Upper lobe of left lung (tissue), 6 donors: ENCODE measurements at regions not wholly inside any gene's neighbourhood (a gene's known extent, or its start where the extent isn't known, plus 50 kb on each side); places are given as distances from the start of the nearest gene placed in this dataset.

Experiments used
- ATAC-seq, 2 donors: fragments of 200-7000 bp; cut with Tn5 transposase; one replicate each; pipeline ENCODE4 v1.9.1; 2022; ENCODE audit warnings: mild to moderate bottlenecking in 2 of 2, moderate library complexity in 2 of 2; ENCODE audit not compliant: low FRiP score in 2 of 2
- DNase-seq, 2 donors: peaks; one replicate each; pipeline ENCODE4 v3.0.0-alpha.2; 2019 to 2020
- H3K27ac ChIP-seq, 4 donors: fragments of 200-600 bp; sonication (generic); one replicate each; pipeline ENCODE4 v1.5.1; 2016 to 2019
- H3K27me3 ChIP-seq, 4 donors: fragments of 200-600 bp; sonication (generic); one replicate each; pipeline ENCODE4 v1.5.1; 2017 to 2019
- H3K36me3 ChIP-seq, 4 donors: fragments of 200-600 bp; sonication (generic); one replicate each; pipeline ENCODE4 v1.5.1; 2016 to 2019
- H3K4me1 ChIP-seq, 4 donors: fragments of 200-600 bp; sonication (generic); one replicate each; pipeline ENCODE4 v1.5.1; 2018 to 2019
- H3K4me3 ChIP-seq, 4 donors: fragments of 200-600 bp; sonication (generic); one replicate each; pipeline ENCODE4 v1.5.1; 2017 to 2019; ENCODE audit warnings: mild to moderate bottlenecking in 2 of 4, moderate library complexity in 1 of 4
- H3K9me3 ChIP-seq, 4 donors: fragments of 200-600 bp; sonication (generic); one replicate each; pipeline ENCODE4 v1.5.1; 2018 to 2019
- CTCF ChIP-seq, 6 experiments: fragments of 450-650 bp in 4 of 6; fragments of 200-600 bp in 2 of 6; sonication (generic) in 2 of 6; IDR thresholded peaks; one replicate each; pipeline ENCODE4 v1.5.1; 2016 to 2019; ENCODE audit warnings: antibody characterized with exemption in 6 of 6
- EP300 ChIP-seq, 4 donors: sonication (generic); formaldehyde crosslinking; IDR thresholded peaks; one replicate each; pipeline ENCODE4 v1.5.1; 2017; ENCODE audit warnings: antibody characterized with exemption in 4 of 4, control low read depth in 2 of 4
- POLR2A ChIP-seq, 4 donors: fragments of 450-650 bp; IDR thresholded peaks; one replicate each; pipeline ENCODE4 v1.5.1; 2016 to 2017; ENCODE audit warnings: antibody characterized with exemption in 4 of 4, mild to moderate bottlenecking in 2 of 4
- POLR2AphosphoS5 ChIP-seq, 2 donors: sonication (generic); formaldehyde crosslinking; IDR thresholded peaks; one replicate each; pipeline ENCODE4 v1.5.1; 2017; ENCODE audit warnings: antibody characterized with exemption in 2 of 2
- WGBS, 2 donors: methylation state at CpG; one replicate each; pipeline ENCODE4 v1.1.5; 2017 to 2018; 5-methylcytosine and 5-hydroxymethylcytosine counted together
- donor health status: DM: no; HTN: no; CAD: no; lungs with moderate emphysema.
- donor health status: DM: no; HTN: yes; CAD: no; lungs with severe emphysema.

DNA sequence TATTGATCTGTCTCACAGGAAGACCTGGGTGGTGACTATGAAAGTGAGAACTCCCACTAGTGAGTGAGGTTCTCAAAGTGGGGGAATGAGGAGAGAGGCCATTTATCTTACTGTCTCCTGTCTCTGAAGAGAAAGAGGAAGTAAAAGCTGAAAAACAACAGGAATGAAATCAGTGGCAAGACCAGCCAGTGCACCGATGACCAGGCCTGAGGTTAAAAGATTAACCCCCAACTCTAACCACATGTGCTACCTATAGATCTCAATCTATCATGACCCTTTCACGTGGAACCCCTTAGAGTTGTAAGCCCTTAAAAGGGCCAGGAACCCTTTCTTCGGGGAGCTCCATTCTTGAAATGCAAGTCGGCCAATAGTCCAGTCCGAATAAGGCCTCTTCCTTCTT lies 239.3 kb upstream of the CNTN6 start:
- Histone ChIP-seq H3K4me1 (no peaks in the 10 kb centered on the region), H3K27ac (no peak overlapping the region), H3K36me3 (no peaks in the 10 kb centered on the region), H3K4me3 (no peak overlapping the region), H3K9me3 (peaks cover 0 to 10% (median 0%) of the 10 kb centered on the region in 4 donors), H3K27me3 (no peaks in the 10 kb centered on the region)
- WGBS, 2 donors = 72 to 83% methylated on average over 5 of the region's 5 CpGs
- DNase-seq (no peak), ATAC-seq (no peak)
- TF ChIP-seq EP300 (IDR thresholded peaks at IDR 0.05) = no peak
- no peak for TF ChIP-seq POLR2A (IDR thresholded peaks at IDR 0.05)
- no peak for TF ChIP-seq POLR2AphosphoS5 (IDR thresholded peaks at IDR 0.05)
- no peak for TF ChIP-seq CTCF (IDR thresholded peaks at IDR 0.05)

- no peaks in the 10 kb centered on the region for H3K4me1 ChIP-seq
- peaks cover 0 to 13% (median 0%) of the 10 kb centered on the region in 4 donors for H3K9me3 ChIP-seq
- no peak overlapping the region for H3K4me3 ChIP-seq
- no peak for ATAC-seq
- H3K27me3 ChIP-seq = no peaks in the 10 kb centered on the region
- TF ChIP-seq POLR2AphosphoS5 (IDR thresholded peaks at IDR 0.05) (no peak), POLR2A (IDR thresholded peaks at IDR 0.05) (no peak)
- no peak for DNase-seq
- H3K36me3 ChIP-seq = no peaks in the 10 kb centered on the region
- WGBS, 2 donors = 83 to 88% methylated on average over 9 of the region's 9 CpGs
- H3K27ac ChIP-seq = no peak overlapping the region
Observed at GRCh38 chr3:859135-859534, 233.7 kb upstream of the CNTN6 start.

GRCh38 chr3:861721-862120 lies 231.1 kb upstream of the CNTN6 start:
- H3K36me3 ChIP-seq = no peaks in the 10 kb centered on the region
- H3K4me3 ChIP-seq = no peak overlapping the region
- H3K4me1 ChIP-seq = no peaks in the 10 kb centered on the region
- H3K9me3 ChIP-seq = peaks cover 0 to 12% (median 0%) of the 10 kb centered on the region in 4 donors
- no peaks in the 10 kb centered on the region for H3K27me3 ChIP-seq
- no peak overlapping the region for H3K27ac ChIP-seq
- DNase-seq (no peak), ATAC-seq (no peak)
- 63 to 68% methylated on average over 2 of the region's 2 CpGs for WGBS, 2 donors
- TF ChIP-seq POLR2AphosphoS5 (IDR thresholded peaks at IDR 0.05) (no peak), POLR2A (IDR thresholded peaks at IDR 0.05) (no peak), CTCF (IDR thresholded peaks at IDR 0.05) (no peak), EP300 (IDR thresholded peaks at IDR 0.05) (no peak)

DNA sequence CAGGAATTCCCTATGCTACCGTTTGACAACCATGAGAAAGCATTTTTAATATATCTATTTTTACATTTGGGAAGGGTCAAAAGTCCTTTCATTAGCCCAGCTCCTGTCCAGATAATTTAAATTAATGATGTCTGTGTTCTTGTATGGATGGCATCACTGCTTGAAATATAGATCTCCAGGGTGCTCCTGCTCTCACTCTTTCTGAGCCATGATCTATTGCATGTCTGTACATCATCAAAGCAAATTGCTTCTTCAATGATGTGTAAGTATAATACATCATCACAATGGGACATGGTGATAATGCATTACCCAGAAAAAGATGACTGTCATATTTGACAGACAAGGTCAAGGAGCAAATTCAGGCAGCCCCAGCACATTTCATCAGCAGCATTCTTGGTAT lies 223.6 kb upstream of the CNTN6 start:
- Histone ChIP-seq H3K9me3 (no peaks in the 10 kb centered on the region), H3K27me3 (no peaks in the 10 kb centered on the region), H3K4me3 (no peak overlapping the region), H3K27ac (no peak overlapping the region), H3K4me1 (no peaks in the 10 kb centered on the region), H3K36me3 (no peaks in the 10 kb centered on the region)
- no peak for DNase-seq
- TF ChIP-seq POLR2AphosphoS5 (IDR thresholded peaks at IDR 0.05) (no peak), CTCF (IDR thresholded peaks at IDR 0.05) (no peak), POLR2A (IDR thresholded peaks at IDR 0.05) (no peak)
- ATAC-seq = no peak
- 67 to 76% methylated on average over 1 of the region's 1 CpG for WGBS, 2 donors

DNA sequence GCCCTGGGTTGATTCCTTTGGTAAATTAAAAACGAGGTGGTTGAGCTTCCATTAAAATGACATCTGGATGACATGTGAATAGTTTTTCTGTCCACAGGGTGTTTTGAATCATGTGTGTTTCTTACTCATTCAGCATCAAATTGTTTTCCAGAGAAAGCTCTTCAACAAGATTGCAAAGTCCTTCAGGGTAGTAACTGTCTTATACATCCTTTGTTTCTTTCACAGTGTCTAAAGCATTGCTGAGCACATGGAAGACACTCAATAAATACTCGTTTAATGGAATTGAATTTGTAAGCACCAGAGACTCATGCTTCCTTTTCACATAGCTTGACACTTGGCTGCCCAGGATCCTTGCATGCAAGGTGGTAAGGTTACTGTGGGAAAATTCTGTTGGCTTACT lies 223.1 kb upstream of the CNTN6 start:
- no peak for ATAC-seq
- H3K4me1 ChIP-seq = no peaks in the 10 kb centered on the region
- no peaks in the 10 kb centered on the region for H3K27me3 ChIP-seq
- no peaks in the 10 kb centered on the region for H3K36me3 ChIP-seq
- 50 to 56% methylated on average over 2 of the region's 2 CpGs for WGBS, 2 donors
- no peak overlapping the region for H3K4me3 ChIP-seq
- no peaks in the 10 kb centered on the region for H3K9me3 ChIP-seq
- no peak for TF ChIP-seq POLR2AphosphoS5 (IDR thresholded peaks at IDR 0.05)
- no peak for TF ChIP-seq CTCF (IDR thresholded peaks at IDR 0.05)
- TF ChIP-seq EP300 (IDR thresholded peaks at IDR 0.05) = no peak
- no peak for TF ChIP-seq POLR2A (IDR thresholded peaks at IDR 0.05)
- no peak overlapping the region for H3K27ac ChIP-seq
- no peak for DNase-seq
